HuH-7 (cell line): ENCODE measurements at regions not wholly inside any gene's neighbourhood (a gene's known extent, or its start where the extent isn't known, plus 50 kb on each side); places are given as distances from the start of the nearest gene placed in this dataset.
A peak's percentile ranks its signal among the peaks of the same experiment; 100 is the strongest.

Source experiments
- DNase-seq: peaks from one replicate; pipeline ENCODE4 v3.0.0; 2011; ENCODE audit warnings: low spot score

DNA sequence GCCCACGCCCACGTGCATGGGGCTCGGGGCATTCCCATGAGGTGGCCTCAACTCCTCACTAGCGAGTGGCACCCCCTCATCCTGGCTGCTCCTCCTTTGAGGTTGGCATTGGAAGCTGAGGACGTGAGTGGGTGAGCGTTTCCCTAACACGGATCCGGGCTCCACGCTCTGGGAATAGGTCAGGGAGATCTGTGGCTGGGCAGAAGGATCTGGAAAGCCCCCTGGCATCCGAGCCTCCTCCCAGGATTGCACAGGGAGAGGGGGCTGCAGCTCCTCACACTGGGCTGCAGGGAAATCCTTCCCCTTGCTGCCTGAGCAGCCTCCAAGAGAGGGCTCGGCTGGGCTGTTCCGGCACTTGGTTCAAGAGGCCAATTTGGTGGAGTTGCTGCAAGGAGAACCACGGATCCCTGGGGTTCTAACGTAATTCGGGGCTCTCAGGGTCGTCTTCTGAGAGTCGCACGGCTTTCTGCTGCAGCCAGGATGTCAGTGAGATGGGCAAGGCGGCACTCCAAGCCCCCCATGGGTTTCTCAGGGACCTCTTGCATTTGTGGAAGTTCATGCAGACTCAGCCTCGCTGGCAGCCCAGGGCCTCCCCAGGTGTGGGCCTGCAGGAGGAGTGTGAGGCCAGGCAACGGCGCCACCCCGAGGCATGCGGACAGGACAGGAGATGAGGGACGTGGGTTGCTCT is 1119.0 kb downstream of the BRD1 start:
- DNase-seq = no peak

DNA sequence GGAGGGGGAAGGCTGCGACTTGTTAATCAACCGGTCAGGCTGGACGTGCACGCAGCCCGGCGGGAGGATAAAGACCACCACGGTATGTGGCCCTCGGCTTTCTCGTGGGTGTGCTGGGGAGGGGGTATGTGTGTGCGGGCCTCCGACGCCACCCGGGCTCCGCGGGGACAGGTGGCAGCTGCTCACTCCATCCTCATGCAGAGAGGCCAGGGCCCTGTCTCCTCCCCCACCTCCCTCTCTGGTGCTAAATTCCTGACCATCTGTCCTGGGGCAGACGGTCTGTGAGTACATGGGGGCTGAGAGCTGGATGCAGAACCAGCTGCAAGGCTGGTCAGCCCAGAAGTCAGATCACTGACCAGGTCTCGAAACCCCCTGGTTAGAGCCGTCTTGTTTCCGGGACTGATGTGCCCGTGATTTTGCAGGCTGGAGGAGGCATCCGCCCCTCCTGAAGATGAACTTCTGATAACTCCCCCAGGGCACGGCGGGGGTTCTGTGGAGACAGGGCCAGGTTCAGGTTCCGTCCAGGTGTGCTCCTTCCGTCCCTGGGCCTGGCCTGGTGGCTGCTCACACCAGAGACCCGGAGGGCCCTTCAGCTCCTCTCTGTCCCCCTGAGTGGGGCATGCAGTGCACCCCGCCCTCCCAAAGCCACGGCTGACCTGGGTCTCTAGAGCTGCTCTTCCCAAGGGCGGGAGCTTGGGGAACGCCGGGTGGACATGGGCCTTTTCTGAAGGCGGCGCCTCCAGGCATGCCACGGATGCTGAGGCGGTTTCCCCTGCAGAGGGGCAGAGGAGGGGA is 1119.7 kb downstream of the BRD1 start:
- no peak for DNase-seq

DNA sequence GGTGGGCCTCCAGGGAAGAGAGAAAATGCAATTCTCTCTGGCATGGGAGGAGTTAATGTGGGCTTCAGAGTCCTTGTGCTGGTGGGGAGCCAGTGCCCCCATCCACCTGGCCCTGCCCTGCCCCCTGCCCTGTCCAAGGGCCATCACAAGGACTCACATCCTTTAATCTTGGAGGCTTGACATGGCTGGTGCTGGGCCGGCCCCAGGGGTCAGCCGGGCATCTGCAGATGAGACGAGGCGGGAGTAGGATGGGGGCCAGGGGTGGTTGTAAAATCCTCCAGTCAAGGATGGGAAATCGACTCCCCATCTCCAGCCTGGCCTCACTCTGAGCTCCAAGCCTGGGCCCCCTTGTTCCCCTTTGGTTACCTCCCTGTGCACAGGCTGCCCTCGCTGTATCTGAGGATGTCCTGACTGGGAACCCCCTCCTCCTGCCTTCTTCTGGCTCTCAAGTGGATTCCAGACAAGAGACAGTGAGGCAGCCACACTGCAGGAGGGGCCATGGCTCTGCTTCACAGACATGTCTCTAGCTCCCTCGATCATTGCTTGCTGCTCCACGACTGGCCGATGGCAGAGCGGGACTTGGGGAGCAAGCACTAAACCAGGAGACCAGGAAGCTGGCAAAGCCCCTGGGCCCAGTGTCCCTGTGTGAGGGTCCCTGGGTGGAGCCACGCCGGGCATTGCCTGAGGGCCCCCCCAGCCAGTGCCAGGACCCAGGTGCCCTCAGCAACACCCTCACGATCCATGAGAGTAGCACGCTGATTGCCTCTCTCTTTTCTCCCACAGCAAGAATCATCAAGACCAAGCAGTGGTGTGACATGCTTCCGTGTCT is 1120.5 kb downstream of the BRD1 start:
- no peak for DNase-seq

DNA sequence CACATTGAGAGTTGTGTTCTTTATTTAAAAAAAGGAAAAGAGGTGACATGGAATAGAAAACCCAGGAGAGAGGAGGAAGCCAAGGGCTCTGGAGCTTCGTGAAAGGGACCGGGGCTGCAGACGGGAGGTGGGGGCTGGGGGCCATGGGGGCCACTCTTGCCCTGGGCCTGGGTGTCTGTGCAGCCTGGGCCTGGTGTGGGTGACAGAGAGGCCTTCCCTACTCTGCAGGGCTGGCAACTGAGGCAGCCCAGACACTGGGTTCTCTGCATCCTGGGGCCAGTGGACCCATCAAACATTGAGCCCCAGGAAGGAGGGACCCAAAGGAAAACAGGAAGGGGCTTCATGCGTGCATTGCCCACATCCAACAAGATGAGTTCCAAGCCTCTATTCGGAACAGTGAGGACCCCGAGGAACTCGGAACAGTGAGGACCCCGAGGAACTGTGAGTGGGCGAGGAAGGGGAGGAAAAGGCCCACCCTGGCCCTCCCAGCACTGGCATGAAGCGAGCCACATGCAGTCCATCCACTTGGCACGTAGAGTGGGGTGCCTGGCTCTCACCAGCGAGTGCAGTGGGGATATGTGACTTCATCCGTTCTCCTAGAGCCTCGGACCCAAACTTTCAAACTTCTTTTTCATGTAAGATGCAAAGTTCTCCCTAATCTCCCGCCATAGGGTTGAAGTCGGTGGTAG is 1121.6 kb downstream of the BRD1 start:
- no peak for DNase-seq

DNA sequence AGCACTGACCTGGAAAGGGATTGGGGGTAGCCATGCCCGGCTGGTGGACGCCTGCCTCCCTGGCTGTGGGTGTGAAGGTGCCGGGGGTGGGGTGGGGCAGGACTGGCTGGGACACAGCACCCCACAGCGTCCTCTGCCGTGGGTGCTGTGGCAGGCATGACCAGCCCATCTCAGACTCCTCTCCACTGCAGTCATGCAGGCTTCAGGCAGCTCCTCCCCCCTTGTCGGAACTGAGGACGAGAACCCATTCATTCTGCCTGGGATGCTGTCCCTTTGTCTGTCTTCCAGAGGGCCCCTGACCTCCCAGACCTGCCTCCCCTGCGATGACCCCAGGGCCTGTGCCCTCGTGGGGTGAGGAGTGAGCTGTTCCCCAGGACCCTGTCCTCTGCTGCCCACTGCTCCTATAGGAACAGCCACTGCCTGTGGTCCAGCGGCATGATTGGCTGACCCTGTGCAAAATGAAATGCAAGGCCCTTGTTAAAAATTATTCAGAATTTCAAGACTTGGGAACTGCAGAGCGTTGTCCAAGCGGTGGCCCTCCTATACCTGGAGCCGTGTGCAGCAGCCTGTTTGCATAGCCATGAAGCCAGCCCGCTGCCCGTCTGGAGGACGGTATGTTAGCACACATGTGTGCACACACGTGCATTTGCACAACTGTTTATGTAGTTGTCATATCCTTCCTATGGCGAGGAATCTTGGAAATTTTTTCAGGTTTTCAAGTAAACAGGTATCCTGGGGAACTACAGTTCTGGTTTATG is 1122.3 kb downstream of the BRD1 start:
- DNase-seq = no peak

DNA sequence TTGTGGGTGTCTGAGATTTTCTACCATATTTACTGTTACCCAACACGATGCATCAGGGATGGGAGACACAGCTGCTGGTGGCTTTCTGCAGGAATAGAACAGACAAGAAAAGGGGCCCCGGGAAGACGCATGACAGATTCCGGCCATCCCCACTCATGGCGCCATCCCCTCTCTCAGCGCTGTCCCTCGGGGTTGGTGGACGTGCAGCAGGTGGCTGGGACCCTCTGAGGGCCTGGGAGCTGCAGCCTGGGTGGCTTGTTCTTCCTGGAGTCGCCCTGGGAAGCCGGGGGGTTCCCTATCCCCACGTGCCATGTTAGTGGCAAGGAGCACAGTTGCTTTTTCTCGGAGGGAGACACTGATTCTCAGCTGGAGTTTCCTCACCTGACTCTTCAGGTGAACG is 1123.3 kb downstream of the BRD1 start:
- DNase-seq = no peak

DNA sequence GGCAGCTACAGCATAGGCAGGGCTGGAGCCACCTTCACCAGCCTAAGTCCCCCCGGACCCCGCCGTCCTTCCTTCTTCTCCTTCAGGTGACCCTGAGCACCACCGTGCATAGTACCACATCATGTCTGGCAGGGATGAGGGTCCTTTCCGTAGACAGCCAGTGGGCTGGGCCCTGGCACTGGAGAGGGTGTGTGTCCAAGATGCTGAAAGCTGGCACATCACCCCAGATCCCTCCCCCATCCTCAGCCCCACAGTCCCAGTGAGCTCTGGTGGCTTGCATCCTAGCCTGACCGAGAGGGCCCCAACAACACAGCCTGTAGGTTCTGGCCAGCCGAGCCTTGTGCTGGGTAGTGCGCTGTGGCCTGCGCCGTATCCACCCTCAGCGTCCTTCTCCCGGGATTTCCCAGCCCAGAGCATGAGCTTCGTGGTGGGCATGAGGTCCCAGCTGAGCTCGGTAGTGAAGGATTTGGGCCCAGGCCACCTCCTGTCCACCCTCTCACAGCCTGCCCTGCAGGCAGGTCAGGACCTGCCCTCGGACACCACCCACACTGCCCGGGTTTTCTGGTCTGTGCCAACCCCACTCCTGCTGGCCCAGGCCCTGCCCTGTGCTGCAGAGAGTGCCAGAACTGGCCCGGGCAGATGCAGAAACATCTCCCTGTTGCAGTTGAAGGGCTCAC is 1124.3 kb downstream of the BRD1 start:
- DNase-seq = no peak

DNA sequence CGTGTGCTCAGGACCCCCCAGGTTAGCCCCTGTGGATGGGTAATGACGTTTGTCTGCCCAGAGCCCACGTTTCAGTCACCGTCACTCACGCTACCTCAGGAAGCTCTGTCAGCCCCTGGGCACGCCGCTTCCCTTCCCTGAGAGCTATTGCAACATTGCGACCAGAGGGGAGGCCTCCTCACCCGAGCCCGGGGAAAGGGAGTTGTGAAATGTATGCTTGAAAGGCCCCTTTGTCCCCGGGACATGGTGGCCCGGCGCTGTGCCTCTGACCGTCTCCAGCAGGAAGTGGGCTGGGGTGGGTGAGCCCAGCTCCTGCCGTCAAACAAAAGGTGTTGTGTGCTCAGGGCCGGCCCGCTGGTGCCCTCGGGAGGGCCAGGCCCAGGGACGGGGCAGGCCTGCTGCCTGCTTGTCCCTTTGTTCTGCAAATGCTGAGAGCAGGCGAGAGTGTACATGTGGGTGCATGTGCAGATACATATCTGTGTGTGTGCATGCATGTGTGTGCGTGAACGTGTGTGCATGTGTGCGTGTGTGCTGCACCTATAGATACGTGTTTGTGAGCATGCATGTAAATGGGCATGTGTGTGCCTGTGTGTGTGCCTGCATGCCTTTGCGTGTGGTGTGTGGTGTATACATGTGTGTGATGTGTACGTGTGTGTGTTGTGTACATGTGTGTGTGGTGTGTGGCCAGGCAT is 1125.0 kb downstream of the BRD1 start:
- peak; percentile 87 for DNase-seq

DNA sequence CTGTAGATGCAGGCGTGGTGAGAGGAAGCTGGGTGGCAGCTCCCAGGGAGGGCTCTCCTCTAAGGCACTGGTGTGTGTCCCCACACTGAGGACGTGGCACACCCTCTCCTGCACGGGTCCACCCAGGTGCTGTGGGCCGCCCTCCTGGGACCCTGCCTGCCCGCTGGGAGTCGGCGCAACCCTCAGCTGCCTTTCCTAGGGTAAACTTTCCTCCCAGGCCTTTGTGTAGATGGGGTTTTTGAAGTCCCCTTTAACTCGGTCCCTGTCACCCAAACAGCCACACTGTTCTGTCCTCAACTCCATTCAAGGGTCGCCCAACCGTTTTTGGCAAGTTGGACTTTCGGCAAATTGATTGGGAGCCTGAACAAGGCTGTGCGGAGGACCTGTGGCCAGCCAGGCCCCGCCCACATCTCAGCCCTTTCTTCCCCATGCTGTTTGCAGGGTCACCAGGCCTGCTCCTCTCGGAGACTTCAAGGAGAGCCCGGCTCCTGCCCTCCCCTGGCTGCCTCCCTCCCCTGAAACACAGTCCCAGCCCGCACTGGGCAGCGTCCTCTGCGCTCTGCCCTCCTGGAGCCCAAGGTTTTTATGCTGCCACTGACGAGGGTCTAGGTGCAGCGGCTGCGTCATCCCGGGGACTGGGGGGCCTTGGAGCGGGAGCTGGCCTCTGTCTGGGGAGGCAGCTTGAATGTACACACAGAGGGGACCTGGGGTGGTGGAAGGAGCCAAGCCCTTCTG is 1126.2 kb downstream of the BRD1 start:
- no peak for DNase-seq

DNA sequence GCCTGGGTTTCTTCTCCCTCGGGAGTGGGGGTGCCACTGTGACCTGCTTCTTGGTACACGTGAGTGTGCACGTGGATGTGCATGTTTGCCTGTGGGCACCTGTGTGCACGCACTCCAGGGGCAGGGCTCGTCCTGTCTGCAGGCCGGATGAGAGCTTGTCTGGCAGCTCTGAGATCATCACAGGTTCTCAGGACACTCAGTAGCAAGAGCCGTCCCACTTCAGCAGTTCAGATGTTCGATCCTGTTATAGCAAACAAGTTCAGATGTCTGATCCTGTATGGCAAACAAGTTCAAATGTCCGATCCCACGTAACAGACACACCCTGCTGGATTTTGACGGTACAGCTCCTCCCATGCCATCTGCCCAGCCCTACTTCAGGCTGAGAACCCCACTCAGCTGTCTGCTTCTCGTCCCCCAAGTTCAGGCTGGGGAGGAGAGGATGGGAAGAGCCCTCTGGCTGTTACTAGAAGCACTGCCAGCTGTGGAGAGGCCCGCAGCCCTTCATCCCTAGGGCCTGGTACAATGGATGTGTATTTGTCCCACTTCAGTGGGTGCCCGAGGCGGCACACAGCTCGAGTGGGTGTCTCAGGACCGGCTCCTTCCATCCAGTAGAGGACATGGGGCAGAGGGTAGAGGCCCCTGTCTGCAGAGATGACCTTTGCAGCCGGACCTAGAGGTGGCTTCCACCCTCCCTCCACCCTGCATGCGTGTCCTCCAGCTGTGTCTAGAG is 1126.9 kb downstream of the BRD1 start:
- no peak for DNase-seq

DNA sequence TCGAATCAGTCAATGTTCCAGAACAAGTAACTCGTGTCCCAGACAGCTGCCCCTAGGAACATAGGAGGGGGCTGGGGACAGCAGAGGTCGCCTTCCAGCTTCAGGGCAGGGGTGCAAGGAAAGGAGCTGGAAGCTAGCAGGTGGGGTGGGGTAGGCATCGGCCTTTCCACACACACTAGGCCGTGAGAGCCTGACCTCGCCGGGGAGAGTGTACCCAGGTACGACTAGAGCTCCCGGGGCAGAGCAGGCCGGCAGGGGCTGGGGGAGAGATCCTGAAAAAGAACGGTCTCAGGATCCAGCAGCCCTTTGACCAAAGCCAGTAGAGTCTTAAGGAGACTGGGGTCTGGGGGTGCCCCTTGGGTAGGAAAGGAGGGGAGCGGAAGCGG is 1127.5 kb downstream of the BRD1 start:
- DNase-seq = no peak

DNA sequence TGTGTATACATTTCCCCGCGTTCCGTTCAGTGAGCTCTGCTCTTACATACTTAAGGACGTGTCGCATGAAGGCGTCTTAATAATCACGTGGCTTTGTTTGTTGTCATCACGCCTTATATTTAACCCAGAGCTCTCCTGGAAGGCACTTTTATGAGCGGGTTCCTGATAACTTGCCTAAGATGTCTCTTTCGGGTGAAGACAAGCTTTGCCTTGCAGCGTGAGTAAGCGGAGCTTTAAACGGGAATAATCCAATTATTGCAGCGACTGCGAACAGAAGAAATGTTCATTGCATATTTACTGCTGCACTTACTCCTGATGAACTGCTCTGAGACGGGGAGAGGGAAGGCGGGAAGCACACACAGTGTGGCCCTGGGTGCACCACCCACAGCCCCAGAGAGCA is 1128.2 kb downstream of the BRD1 start:
- DNase-seq = no peak

DNA sequence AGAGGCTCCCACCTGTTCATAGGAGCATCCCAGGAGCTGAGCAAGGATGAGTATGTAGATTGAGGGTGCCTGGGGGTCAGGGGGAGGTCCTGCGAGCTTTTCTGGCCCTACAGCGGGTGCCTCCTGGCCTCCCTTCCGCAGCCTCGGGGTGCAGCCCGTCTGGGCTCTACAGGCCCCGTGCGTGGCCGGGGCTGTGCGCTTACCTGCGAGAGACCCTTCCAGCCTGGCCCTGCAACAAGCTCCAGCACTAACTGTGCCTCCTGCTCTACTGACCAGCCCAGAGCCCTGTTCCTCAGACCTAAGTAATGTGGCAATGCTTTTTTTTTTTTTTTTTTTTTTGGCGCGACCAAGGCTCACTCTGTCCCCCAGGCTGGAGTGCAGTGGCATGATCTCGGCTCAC is 1129.1 kb downstream of the BRD1 start:
- no peak for DNase-seq

DNA sequence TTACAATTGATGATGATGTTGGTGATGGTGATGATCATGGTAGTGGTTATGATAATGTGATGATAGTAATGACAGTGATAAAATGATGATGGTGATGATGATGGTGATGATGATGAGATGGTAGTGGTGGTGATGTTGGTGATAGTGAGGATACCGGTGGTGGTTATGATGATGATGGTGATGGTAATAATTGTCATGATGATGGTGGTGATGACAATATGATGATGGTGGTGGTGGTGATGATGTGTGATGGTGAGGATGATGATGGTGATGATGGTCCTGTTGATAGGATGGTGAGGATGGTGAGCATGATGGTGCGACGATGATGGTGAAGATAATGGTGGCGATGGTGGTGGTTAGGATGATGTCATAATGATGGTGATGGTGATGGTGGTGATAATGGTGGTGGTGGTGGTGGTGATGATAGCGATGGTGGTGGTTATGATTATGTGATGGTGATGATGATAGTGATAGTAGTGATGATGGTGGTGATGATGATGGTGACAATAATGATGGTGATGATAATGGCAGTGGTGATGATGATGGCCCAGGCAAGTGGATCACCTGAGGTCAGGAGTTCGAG is 1129.9 kb downstream of the BRD1 start:
- DNase-seq = no peak

DNA sequence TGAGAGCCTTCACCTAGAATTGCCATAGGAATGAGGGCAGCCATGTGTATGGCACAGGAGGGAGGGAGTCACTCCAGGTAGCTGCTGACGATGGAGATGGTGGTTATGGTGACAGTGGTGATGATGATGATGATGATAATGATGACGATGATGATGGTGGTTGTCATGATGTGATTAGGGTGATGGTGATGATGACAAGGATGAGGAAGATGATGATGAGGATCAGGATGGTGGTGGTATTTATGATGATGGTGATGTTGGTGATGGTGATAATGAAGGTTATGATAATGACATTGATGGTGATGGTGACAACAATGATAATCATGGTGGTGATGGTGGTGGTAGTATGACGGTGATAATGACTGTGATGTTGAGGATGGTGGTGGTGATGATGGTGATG is 1130.5 kb downstream of the BRD1 start:
- no peak for DNase-seq

DNA sequence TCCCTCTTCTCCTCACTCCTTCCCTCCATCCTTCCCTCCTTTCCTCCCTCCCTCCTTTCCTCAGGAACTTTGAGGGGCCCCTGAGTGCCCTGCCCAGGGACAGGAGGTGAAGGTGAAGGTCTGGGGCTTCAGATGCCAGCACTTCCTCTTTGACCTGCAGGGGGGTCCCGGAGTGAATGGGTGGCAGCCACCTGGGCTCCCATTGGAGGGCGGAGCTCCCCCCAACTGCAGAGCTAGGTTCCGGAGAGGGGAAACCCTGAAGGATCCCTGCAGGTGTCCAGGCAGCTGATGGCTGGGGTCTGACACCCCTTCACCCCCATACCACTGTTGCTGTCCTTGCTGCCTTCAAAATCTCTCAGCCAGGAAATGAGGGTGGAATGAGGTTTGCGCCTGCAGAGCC is 1131.3 kb downstream of the BRD1 start:
- DNase-seq = no peak

DNA sequence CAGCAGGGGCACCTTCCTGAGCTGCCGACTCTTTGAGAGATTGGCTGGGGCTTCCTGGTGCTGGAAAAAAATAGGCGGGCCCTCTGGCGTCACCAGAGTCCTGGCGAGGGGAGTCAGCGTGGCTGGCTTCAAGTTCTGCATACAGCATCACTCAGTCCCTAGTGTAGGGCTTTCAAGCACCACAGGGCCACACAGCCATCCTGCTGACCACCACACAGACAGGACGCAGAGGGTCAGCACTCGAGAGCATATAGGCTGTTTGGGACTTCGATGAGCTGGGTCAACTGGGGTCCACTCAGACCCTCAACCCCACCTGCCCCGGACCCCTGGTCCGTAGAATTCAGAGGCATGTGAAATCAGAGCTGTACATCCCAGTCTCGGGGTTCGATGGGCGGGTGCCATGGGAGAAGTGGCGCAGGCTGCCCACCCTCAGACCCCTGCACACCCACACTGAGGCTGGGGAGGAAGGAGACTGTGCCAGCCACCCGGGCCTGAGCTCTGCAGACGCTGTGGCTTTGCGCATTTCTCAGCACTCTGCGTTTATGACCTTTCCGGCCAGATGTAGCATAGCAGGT is 1131.9 kb downstream of the BRD1 start:
- DNase-seq = no peak

DNA sequence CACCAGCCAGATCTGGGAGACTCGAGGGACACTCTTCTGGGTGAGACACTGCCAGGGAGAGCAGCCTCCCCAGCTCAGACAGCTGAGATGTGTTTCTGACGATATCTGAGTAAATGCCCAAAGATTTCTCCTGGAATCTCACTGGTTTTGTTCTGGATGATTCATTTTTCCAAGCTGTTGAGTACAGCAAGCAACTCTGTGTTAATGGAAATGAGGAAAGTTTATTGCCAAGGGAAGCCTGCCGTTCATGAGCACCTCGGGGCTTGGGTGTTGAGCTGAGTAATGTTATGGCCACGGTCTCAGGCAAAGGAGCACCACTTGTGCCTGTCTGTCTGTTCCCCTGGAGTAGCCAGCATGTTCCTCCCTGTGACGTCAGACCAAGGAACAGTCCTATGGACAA is 1132.4 kb downstream of the BRD1 start:
- DNase-seq = no peak
